ENCODE measurements at regions not wholly inside any gene's neighbourhood (a gene's known extent, or its start where the extent isn't known, plus 50 kb on each side); places are given as distances from the start of the nearest gene placed in this dataset.
A peak's percentile ranks its signal among the peaks of the same experiment; 100 is the strongest.

DNA sequence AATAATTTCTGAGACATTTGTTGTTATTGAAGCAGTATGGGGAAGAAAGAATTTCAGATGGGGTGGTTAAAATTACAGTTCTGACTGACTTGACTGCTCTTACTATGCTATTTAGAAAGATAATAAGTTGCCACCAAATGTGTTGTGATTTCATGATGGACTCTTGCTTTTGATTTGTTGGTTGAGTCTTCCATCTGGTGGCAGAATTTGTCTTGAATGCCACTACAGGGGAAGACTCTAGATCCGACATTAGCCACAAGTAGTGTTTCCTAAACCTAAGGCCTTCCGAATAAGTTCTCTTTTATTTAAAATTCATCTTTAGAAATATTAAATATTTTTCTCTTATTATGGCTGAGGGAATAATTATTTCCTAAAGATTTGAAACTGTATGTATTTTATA is 190.9 kb upstream of the ADGRL4 start:
- TF ChIP-seq, protein P1, sequence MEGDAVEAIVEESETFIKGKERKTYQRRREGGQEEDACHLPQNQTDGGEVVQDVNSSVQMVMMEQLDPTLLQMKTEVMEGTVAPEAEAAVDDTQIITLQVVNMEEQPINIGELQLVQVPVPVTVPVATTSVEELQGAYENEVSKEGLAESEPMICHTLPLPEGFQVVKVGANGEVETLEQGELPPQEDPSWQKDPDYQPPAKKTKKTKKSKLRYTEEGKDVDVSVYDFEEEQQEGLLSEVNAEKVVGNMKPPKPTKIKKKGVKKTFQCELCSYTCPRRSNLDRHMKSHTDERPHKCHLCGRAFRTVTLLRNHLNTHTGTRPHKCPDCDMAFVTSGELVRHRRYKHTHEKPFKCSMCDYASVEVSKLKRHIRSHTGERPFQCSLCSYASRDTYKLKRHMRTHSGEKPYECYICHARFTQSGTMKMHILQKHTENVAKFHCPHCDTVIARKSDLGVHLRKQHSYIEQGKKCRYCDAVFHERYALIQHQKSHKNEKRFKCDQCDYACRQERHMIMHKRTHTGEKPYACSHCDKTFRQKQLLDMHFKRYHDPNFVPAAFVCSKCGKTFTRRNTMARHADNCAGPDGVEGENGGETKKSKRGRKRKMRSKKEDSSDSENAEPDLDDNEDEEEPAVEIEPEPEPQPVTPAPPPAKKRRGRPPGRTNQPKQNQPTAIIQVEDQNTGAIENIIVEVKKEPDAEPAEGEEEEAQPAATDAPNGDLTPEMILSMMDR (conservative IDR thresholded peaks at IDR 0.05) = peak; percentile 76
- 86% methylated on average over 1 of the region's 2 CpGs; no CpG with 5 or more reads in 1 of the 2 experiments for WGBS, 2 experiments (ENCODE audit: insufficient coverage in 1 of 2, insufficient read length in 1 of 2)
- H3K4me1 Mint-ChIP-seq = peaks cover 6% of the 10 kb centered on the region
- Histone ChIP-seq H3K27me3 (ENCODE audit: control insufficient read depth, insufficient read depth, low read length, poor library complexity, severe bottlenecking) (no peaks in the 10 kb centered on the region), H3K4me3 (ENCODE audit: low read length) (no peak overlapping the region), H3K27ac (ENCODE audit: low read depth, low read length) (no peak overlapping the region), H3K9ac (ENCODE audit: extremely low read depth, low read length, poor library complexity, severe bottlenecking) (no peak overlapping the region), H3K9me3 (ENCODE audit: control insufficient read depth, low read length) (no peaks in the 10 kb centered on the region), H3K4me1 (ENCODE audit: control insufficient read depth, insufficient read depth, low read length) (peaks cover 3% of the 10 kb centered on the region), H3K36me3 (ENCODE audit: control insufficient read depth, insufficient read depth, low read length) (no peaks in the 10 kb centered on the region)
- H3K36me3 Mint-ChIP-seq (ENCODE audit: low read depth) = no peaks in the 10 kb centered on the region
- H3K27ac Mint-ChIP-seq = no peak overlapping the region
- DNase-seq = peak; percentile 41
- no peak overlapping the region for H3K4me3 Mint-ChIP-seq
- no peaks in the 10 kb centered on the region for H3K27me3 Mint-ChIP-seq (ENCODE audit: insufficient read depth)
- H3K9me3 Mint-ChIP-seq = no peaks in the 10 kb centered on the region

DNA sequence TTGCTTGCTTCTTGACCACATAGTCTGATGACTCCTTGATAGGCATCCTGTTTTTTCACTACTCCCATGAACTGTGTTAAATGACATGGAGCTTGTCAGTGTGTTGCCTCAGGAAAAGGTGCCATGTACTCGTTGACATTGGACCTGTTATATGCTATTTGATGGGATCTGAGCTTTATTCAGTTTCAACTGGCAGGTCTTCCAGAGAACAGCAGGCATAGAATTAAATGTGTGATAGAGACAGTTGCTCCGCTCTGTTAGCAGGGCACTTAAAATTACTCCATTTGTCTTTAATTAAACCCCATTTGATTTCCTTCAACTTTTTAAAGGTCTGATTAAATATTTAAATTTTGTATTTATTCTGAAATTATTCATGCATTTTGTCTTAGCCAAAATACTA is 189.7 kb upstream of the ADGRL4 start:
- TF ChIP-seq, protein P1 (conservative IDR thresholded peaks at IDR 0.05) = no peak
- H3K27me3 ChIP-seq (ENCODE audit: control insufficient read depth, insufficient read depth, low read length, poor library complexity, severe bottlenecking) = no peaks in the 10 kb centered on the region
- no peaks in the 10 kb centered on the region for H3K36me3 ChIP-seq (ENCODE audit: control insufficient read depth, insufficient read depth, low read length)
- Mint-ChIP-seq H3K4me1 (peaks cover 6% of the 10 kb centered on the region), H3K36me3 (ENCODE audit: low read depth) (no peaks in the 10 kb centered on the region), H3K4me3 (no peak overlapping the region), H3K27ac (no peak overlapping the region), H3K9me3 (no peaks in the 10 kb centered on the region), H3K27me3 (ENCODE audit: insufficient read depth) (no peaks in the 10 kb centered on the region)
- no peaks in the 10 kb centered on the region for H3K9me3 ChIP-seq (ENCODE audit: control insufficient read depth, low read length)
- no peak overlapping the region for H3K27ac ChIP-seq (ENCODE audit: low read depth, low read length)
- peaks cover 3% of the 10 kb centered on the region for H3K4me1 ChIP-seq (ENCODE audit: control insufficient read depth, insufficient read depth, low read length)
- no peak for DNase-seq
- no peak overlapping the region for H3K4me3 ChIP-seq (ENCODE audit: low read length)
- WGBS, 2 experiments (ENCODE audit: insufficient coverage in 1 of 2, insufficient read length in 1 of 2) = 88 to 100% methylated on average over 1 of the region's 2 CpGs
- H3K9ac ChIP-seq (ENCODE audit: extremely low read depth, low read length, poor library complexity, severe bottlenecking) = no peak overlapping the region

DNA sequence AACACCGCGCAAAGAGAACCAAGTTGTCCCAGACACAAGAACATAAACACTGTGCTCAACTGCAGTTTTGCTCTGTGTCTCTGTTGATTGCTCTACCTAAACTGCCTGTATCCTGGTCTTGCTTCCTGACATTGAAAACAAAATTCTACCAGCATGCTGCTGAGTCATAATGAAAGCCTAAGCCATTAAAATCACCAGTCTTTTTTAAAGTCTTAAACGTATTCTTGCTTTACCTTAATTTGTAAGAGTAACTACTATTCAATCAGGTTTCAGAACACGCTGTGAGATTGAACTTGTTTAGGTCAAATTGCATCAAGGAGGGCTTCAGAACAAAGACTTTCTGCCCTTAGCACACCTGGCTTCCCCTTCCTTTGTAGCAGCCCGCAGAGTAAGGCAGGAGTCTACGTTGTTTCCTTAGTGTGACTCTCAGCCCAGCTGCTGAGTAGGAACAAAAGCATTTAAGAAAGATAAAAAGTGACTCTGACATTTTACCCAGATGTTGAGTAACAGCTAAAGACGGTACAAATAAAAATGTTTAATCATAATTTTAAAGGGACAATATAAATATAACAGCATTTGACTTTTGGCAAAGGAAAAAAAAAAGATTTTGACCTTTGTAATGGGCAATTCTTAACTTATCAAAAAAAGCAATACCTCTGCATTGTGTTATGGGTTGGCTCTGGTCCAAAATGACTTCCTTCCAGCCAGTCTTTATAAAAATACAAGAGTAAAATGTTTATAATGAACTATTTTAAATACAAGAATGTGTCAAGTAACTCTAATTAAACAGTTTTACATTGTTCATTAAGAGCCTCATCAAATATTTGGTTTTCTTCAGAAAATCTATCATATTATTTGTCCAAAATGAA is 186.9 kb upstream of the ADGRL4 start:
- peaks cover 12% of the 10 kb centered on the region for H3K4me1 Mint-ChIP-seq
- peaks cover 8% of the 10 kb centered on the region for H3K4me1 ChIP-seq (ENCODE audit: control insufficient read depth, insufficient read depth, low read length)
- H3K4me3 Mint-ChIP-seq = no peak overlapping the region
- no peaks in the 10 kb centered on the region for H3K36me3 Mint-ChIP-seq (ENCODE audit: low read depth)
- no peak overlapping the region for H3K27ac ChIP-seq (ENCODE audit: low read depth, low read length)
- peak overlapping the region; percentile 33 for H3K27ac Mint-ChIP-seq
- H3K27me3 Mint-ChIP-seq (ENCODE audit: insufficient read depth) = no peaks in the 10 kb centered on the region
- TF ChIP-seq, protein P1 (conservative IDR thresholded peaks at IDR 0.05) = no peak
- H3K4me3 ChIP-seq (ENCODE audit: low read length) = no peak overlapping the region
- no peak overlapping the region for H3K9ac ChIP-seq (ENCODE audit: extremely low read depth, low read length, poor library complexity, severe bottlenecking)
- H3K36me3 ChIP-seq (ENCODE audit: control insufficient read depth, insufficient read depth, low read length) = no peaks in the 10 kb centered on the region
- DNase-seq = peak; percentile 58
- no peaks in the 10 kb centered on the region for H3K9me3 Mint-ChIP-seq
- 72 to 75% methylated on average over 2 to 6 of the region's 7 CpGs for WGBS, 2 experiments (ENCODE audit: insufficient coverage in 1 of 2, insufficient read length in 1 of 2)
- no peaks in the 10 kb centered on the region for H3K27me3 ChIP-seq (ENCODE audit: control insufficient read depth, insufficient read depth, low read length, poor library complexity, severe bottlenecking)
- H3K9me3 ChIP-seq (ENCODE audit: control insufficient read depth, low read length) = no peaks in the 10 kb centered on the region

All from endodermal cell (in vitro differentiated cells).